ENCODE measurements at regions not wholly inside any gene's neighbourhood (a gene's known extent, or its start where the extent isn't known, plus 50 kb on each side); places are given as distances from the start of the nearest gene placed in this dataset.

GRCh38 chr2:157160111-157160510 lies 97.4 kb upstream of the GALNT5 start:
- no peak for FAIRE-seq
- H3K4me3 Mint-ChIP-seq (ENCODE audit: unreplicated experiment), result no peak overlapping the region

DNA sequence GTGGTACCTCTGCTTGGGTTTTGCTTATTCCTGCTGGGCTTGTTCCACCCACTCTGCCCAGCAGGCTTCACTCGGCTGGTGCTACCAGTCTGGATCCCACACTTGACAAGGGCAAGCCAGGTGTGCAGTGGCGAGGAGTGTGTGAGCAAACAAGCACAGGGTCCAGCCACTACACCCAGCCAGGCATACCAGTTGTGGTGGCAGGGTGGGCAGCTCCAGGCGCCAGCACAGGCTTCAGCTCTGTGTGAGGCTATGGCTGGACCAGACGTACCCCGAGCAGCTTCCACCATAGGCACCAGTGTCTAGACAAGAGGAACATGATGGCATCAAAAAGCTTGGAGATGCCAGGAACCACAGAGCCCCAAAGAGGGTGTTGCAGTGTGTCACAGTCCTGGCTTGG lies 93.1 kb upstream of the GALNT5 start:
- Histone ChIP-seq H2AFZ (ENCODE audit: low read depth, low read length) (no peak overlapping the region), H3K4me1 (ENCODE audit: insufficient read depth, low read length) (no peaks in the 10 kb centered on the region)

More at GRCh38 chr2:157160111-157160510, 97.4 kb upstream of the GALNT5 start:
- H3K27me3 ChIP-seq (ENCODE audit: insufficient read depth, low read length), result no peaks in the 10 kb centered on the region
- H3K9ac ChIP-seq (ENCODE audit: low read length), result no peak overlapping the region
- Mint-ChIP-seq H3K27me3 (ENCODE audit: low read depth, unreplicated experiment) (no peaks in the 10 kb centered on the region), H3K9me3 (ENCODE audit: unreplicated experiment) (no peaks in the 10 kb centered on the region), H3K36me3 (ENCODE audit: low read depth, unreplicated experiment) (no peaks in the 10 kb centered on the region), H3K4me1 (ENCODE audit: low read depth, unreplicated experiment) (peaks cover 6% of the 10 kb centered on the region), H3K27ac (ENCODE audit: unreplicated experiment) (no peak overlapping the region)
- H3K4me2 ChIP-seq (ENCODE audit: low read length), result no peak overlapping the region
- no peak for TF ChIP-seq CTCF (IDR thresholded peaks at IDR 0.05; ENCODE audit: insufficient read depth, low read depth, low read length)
- no peak for TF ChIP-seq EZH2 (IDR thresholded peaks at IDR 0.05; ENCODE audit: insufficient read depth, low read length)
- no peak for DNase-seq (ENCODE audit: low read depth)
- no peak overlapping the region for H2AFZ ChIP-seq (ENCODE audit: low read depth, low read length)
- H3K27ac ChIP-seq (ENCODE audit: low read depth, low read length), result no peak overlapping the region
- no peaks in the 10 kb centered on the region for H4K20me1 ChIP-seq (ENCODE audit: insufficient read depth, low read length)
- H3K4me1 ChIP-seq (ENCODE audit: insufficient read depth, low read length), result no peaks in the 10 kb centered on the region
- no peaks in the 10 kb centered on the region for H3K36me3 ChIP-seq (ENCODE audit: insufficient read depth, low read length)
- peaks cover 7% of the 10 kb centered on the region for H3K9me3 ChIP-seq (ENCODE audit: insufficient read depth, low read depth, low read length)
- no peaks in the 10 kb centered on the region for H3K79me2 ChIP-seq (ENCODE audit: insufficient read depth, low read length)
- H3K4me3 ChIP-seq (ENCODE audit: insufficient read depth, low read depth, low read length), result no peak overlapping the region

More for the DNA sequence above, 93.1 kb upstream of the GALNT5 start:
- Mint-ChIP-seq H3K27ac (ENCODE audit: unreplicated experiment) (no peak overlapping the region), H3K27me3 (ENCODE audit: low read depth, unreplicated experiment) (no peaks in the 10 kb centered on the region), H3K4me1 (ENCODE audit: low read depth, unreplicated experiment) (no peaks in the 10 kb centered on the region), H3K4me3 (ENCODE audit: unreplicated experiment) (no peak overlapping the region), H3K9me3 (ENCODE audit: unreplicated experiment) (no peaks in the 10 kb centered on the region), H3K36me3 (ENCODE audit: low read depth, unreplicated experiment) (no peaks in the 10 kb centered on the region)
- no peak for TF ChIP-seq CTCF (IDR thresholded peaks at IDR 0.05; ENCODE audit: insufficient read depth, low read depth, low read length)
- no peak for TF ChIP-seq EZH2 (IDR thresholded peaks at IDR 0.05; ENCODE audit: insufficient read depth, low read length)
- Histone ChIP-seq H3K9ac (ENCODE audit: low read length) (no peak overlapping the region), H3K27ac (ENCODE audit: low read depth, low read length) (no peak overlapping the region), H3K9me3 (ENCODE audit: insufficient read depth, low read depth, low read length) (peaks cover 8% of the 10 kb centered on the region), H3K27me3 (ENCODE audit: insufficient read depth, low read length) (no peaks in the 10 kb centered on the region), H3K36me3 (ENCODE audit: insufficient read depth, low read length) (no peaks in the 10 kb centered on the region), H4K20me1 (ENCODE audit: insufficient read depth, low read length) (no peaks in the 10 kb centered on the region), H3K79me2 (ENCODE audit: insufficient read depth, low read length) (no peaks in the 10 kb centered on the region), H3K4me2 (ENCODE audit: low read length) (no peak overlapping the region), H3K4me3 (ENCODE audit: insufficient read depth, low read depth, low read length) (no peak overlapping the region)
- no peak for DNase-seq (ENCODE audit: low read depth)
- no peak for FAIRE-seq

All from astrocyte (in vitro differentiated cells and primary cell).